OCI-LY7 (cell line): ENCODE measurements at regions not wholly inside any gene's neighbourhood (a gene's known extent, or its start where the extent isn't known, plus 50 kb on each side); places are given as distances from the start of the nearest gene placed in this dataset.

ENCODE experiments used
- BruUV-seq: library from RNA; stranded (reverse); fragments of 400-500 nt; replicated peaks from 2 replicates; lab custom pipeline; 2021; lab: Mats Ljungman, UMichigan
- CTCF ChIA-PET: fragments of 300-600 bp; sonication (Branson Sonifier 250); formaldehyde crosslinking; loops from one replicate; lab custom pipeline; 2022; ENCODE audit warnings: antibody characterized with exemption; ENCODE audit not compliant: unreplicated experiment; lab: Charles Lee
- POLR2A ChIA-PET: fragments of 300-600 bp; sonication (Branson Sonifier 250); formaldehyde crosslinking; loops from one replicate; lab custom pipeline; 2022; ENCODE audit warnings: antibody characterized with exemption; lab: Charles Lee
- DNase-seq: peaks from one replicate; pipeline ENCODE4 v3.0.0-alpha.2; 2015; ENCODE audit warnings: low spot score
- H2AFZ ChIP-seq: fragments of 200-600 bp; sonication (generic), shearing (Covaris generic); 2 replicates; pipeline ENCODE4 v1.6.1; 2014; ENCODE audit warnings: mild to moderate bottlenecking, antibody characterized with exemption, low read length, moderate library complexity
- H3K27ac ChIP-seq: fragments of 200-600 bp; sonication (generic); 2 replicates; pipeline ENCODE4 v1.5.1; 2014; ENCODE audit warnings: mixed run types, low read depth, mild to moderate bottlenecking, moderate library complexity, low read length, inconsistent platforms; ENCODE audit not compliant: poor library complexity, severe bottlenecking
- H3K36me3 ChIP-seq: fragments of 200-600 bp; sonication (generic); 2 replicates; pipeline ENCODE4 v1.6.1; 2014; ENCODE audit warnings: mild to moderate bottlenecking, antibody characterized with exemption, low read length, moderate library complexity, mixed read lengths; ENCODE audit not compliant: insufficient read depth
- H3K4me1 ChIP-seq: fragments of 200-600 bp; sonication (generic); 2 replicates; pipeline ENCODE4 v1.5.1; 2014; ENCODE audit warnings: mild to moderate bottlenecking, low read length; ENCODE audit not compliant: insufficient read depth, poor library complexity, severe bottlenecking
- H3K4me2 ChIP-seq: fragments of 200-600 bp; sonication (generic); 2 replicates; pipeline ENCODE4 v1.6.1; 2014; ENCODE audit warnings: mild to moderate bottlenecking, low read length
- H3K4me3 ChIP-seq: fragments of 200-600 bp; sonication (generic); 2 replicates; pipeline ENCODE4 v1.5.1; 2014; ENCODE audit warnings: mild to moderate bottlenecking, low read depth, low read length; ENCODE audit not compliant: poor library complexity, severe bottlenecking
- H3K79me2 ChIP-seq: fragments of 200-600 bp; sonication (generic); 2 replicates; pipeline ENCODE4 v1.6.1; 2016; ENCODE audit warnings: low read depth, mild to moderate bottlenecking, low read length, moderate library complexity, mixed read lengths; ENCODE audit not compliant: insufficient read depth
- H3K9me2 ChIP-seq: fragments of 200-600 bp; sonication (generic); 2 replicates; pipeline ENCODE4 v1.6.1; 2016; ENCODE audit warnings: mild to moderate bottlenecking, low read length, mixed read lengths; ENCODE audit not compliant: insufficient read depth
- H3K9me3 ChIP-seq: fragments of 200-600 bp; sonication (generic); 2 replicates; pipeline ENCODE4 v1.6.1; 2014; ENCODE audit warnings: mild to moderate bottlenecking, mixed run types, low read length, mixed read lengths
- H4K20me1 ChIP-seq: fragments of 200-600 bp; sonication (generic); 2 replicates; pipeline ENCODE4 v1.6.1; 2014; ENCODE audit warnings: mild to moderate bottlenecking, antibody characterized with exemption, low read length, moderate library complexity, mixed read lengths; ENCODE audit not compliant: insufficient read depth
- CTCF ChIP-seq: fragments of 200-600 bp; sonication (generic); conservative IDR thresholded peaks from 2 replicates; pipeline ENCODE4 v1.5.1; 2014; ENCODE audit warnings: mild to moderate bottlenecking, antibody characterized with exemption, low read length, moderate library complexity, mixed read lengths
- EZH2phosphoT487 ChIP-seq: fragments of 200-600 bp; sonication (generic); IDR thresholded peaks from 2 replicates; pipeline ENCODE4 v1.6.1; 2018; ENCODE audit warnings: low read depth, borderline replicate concordance, mild to moderate bottlenecking, mixed run types, antibody characterized with exemption, low read length, moderate library complexity, mixed read lengths
- intact Hi-C: fragments of 100-400 bp; cut with micrococcal nuclease; formaldehyde crosslinking; loops from one replicate; pipeline ENCODE4 v1.10.0; 2022; ENCODE audit not compliant: unreplicated experiment

GRCh38 chr2:58428096-58429013 is 187.2 kb upstream of the FANCL start:
- no peaks in the 10 kb centered on the region for H3K4me1 ChIP-seq
- no peak overlapping the region for H3K4me2 ChIP-seq
- no TSS peak for BruUV-seq
- H2AFZ ChIP-seq, result no peak overlapping the region
- H3K9me3 ChIP-seq, result no peaks in the 10 kb centered on the region
- TF ChIP-seq CTCF (no peak), EZH2phosphoT487 (no peak)
- no peak for DNase-seq
- POLR2A ChIA-PET, result no interaction called here
- no peaks in the 10 kb centered on the region; the same call in 1 of the 2 replicates for H4K20me1 ChIP-seq
- intact Hi-C loops, result no loop called here
- CTCF ChIA-PET, result no interaction called here
- H3K79me2 ChIP-seq, result no peaks in the 10 kb centered on the region
- no peak overlapping the region for H3K27ac ChIP-seq
- H3K9me2 ChIP-seq, result no peaks in the 10 kb centered on the region
- no peak overlapping the region for H3K4me3 ChIP-seq
- H3K36me3 ChIP-seq, result no peaks in the 10 kb centered on the region

- intact Hi-C loops, result no loop called here
- Histone ChIP-seq H3K9me3 (no peaks in the 10 kb centered on the region), H3K27ac (no peak overlapping the region), H4K20me1 (no peaks in the 10 kb centered on the region; the same call in 1 of the 2 replicates), H3K79me2 (no peaks in the 10 kb centered on the region), H2AFZ (no peak overlapping the region), H3K4me1 (no peaks in the 10 kb centered on the region), H3K9me2 (no peaks in the 10 kb centered on the region), H3K4me3 (no peak overlapping the region), H3K36me3 (no peaks in the 10 kb centered on the region), H3K4me2 (no peak overlapping the region)
- no peak for TF ChIP-seq CTCF
- TF ChIP-seq EZH2phosphoT487, result no peak
- ChIA-PET POLR2A (no interaction called here), CTCF (no interaction called here)
- DNase-seq, result no peak
- BruUV-seq, result no TSS peak
These were observed 186.5 kb upstream of the FANCL start for GRCh38 chr2:58427572-58428095.

GRCh38 chr2:58425368-58425767 is 184.2 kb upstream of the FANCL start:
- H3K4me2 ChIP-seq, result no peak overlapping the region
- H2AFZ ChIP-seq, result no peak overlapping the region
- no peak for DNase-seq
- H3K36me3 ChIP-seq, result no peaks in the 10 kb centered on the region
- H3K9me3 ChIP-seq, result no peaks in the 10 kb centered on the region
- POLR2A ChIA-PET, result interaction anchor here (0.7 kb wide), 1 partner anchor 103 kb away, joined by 3 read pairs; no protein-coding TSS in a partner anchor
- H3K4me3 ChIP-seq, result no peak overlapping the region
- H3K4me1 ChIP-seq, result no peaks in the 10 kb centered on the region
- CTCF ChIA-PET, result no interaction called here
- TF ChIP-seq EZH2phosphoT487 (no peak), CTCF (no peak)
- intact Hi-C loops, result no loop called here
- no TSS peak for BruUV-seq
- H3K9me2 ChIP-seq, result no peaks in the 10 kb centered on the region
- H3K79me2 ChIP-seq, result no peaks in the 10 kb centered on the region
- H4K20me1 ChIP-seq, result no peaks in the 10 kb centered on the region; the same call in 1 of the 2 replicates
- no peak overlapping the region for H3K27ac ChIP-seq
